Liver (tissue), 8 donors: ENCODE measurements at regions not wholly inside any gene's neighbourhood (a gene's known extent, or its start where the extent isn't known, plus 50 kb on each side); places are given as distances from the start of the nearest gene placed in this dataset.

Experiments
- DNase-seq: peaks from one replicate; pipeline ENCODE4 v3.0.0-alpha.2; 2017; ENCODE audit warnings: low spot score
- H3K27ac ChIP-seq, 2 donors: one replicate each; pipeline ENCODE4 v1.7.0; 2013; ENCODE audit warnings: inconsistent platforms in 2 of 2, low read length in 2 of 2, control low read depth in 1 of 2, low read depth in 1 of 2, mild to moderate bottlenecking in 1 of 2
- H3K27me3 ChIP-seq, 4 donors: one replicate each; pipeline versions ENCODE4 v1.6.1 to v1.7.0; 2013; ENCODE audit warnings: low read length in 3 of 4, inconsistent platforms in 1 of 4, mild to moderate bottlenecking in 1 of 4, moderate library complexity in 1 of 4; ENCODE audit not compliant: control insufficient read depth in 4 of 4, insufficient read depth in 4 of 4
- H3K36me3 ChIP-seq, 4 donors: one replicate each; pipeline versions ENCODE4 v1.6.1 to v1.7.0; 2013; ENCODE audit warnings: low read length in 3 of 4, mild to moderate bottlenecking in 3 of 4, low read depth in 1 of 4, moderate library complexity in 1 of 4; ENCODE audit not compliant: control insufficient read depth in 4 of 4, insufficient read depth in 3 of 4
- H3K4me1 ChIP-seq, 4 donors: one replicate each; pipeline versions ENCODE4 v1.6.1 to v1.7.0; 2013; ENCODE audit warnings: low read length in 3 of 4, mild to moderate bottlenecking in 3 of 4, moderate library complexity in 1 of 4; ENCODE audit not compliant: control insufficient read depth in 4 of 4, insufficient read depth in 4 of 4
- H3K4me3 ChIP-seq, 3 donors: one replicate each; pipeline versions ENCODE4 v1.6.1 to v1.7.0; 2013; ENCODE audit warnings: low read length in 3 of 3, control low read depth in 1 of 3, low read depth in 1 of 3, mild to moderate bottlenecking in 1 of 3
- H3K9ac ChIP-seq, 2 donors: one replicate each; pipeline ENCODE4 v1.7.0; 2013; ENCODE audit warnings: low read length in 2 of 2, mild to moderate bottlenecking in 2 of 2, moderate library complexity in 2 of 2, control low read depth in 1 of 2, low read depth in 1 of 2
- H3K9me3 ChIP-seq, 4 donors: one replicate each; pipeline versions ENCODE4 v1.6.1 to v1.7.0; 2013; ENCODE audit warnings: low read length in 3 of 4; ENCODE audit not compliant: control insufficient read depth in 4 of 4
- CTCF ChIP-seq: fragments of 150-350 bp; IDR thresholded peaks from 2 replicates; pipeline ENCODE4 v1.5.1; 2017; ENCODE audit warnings: improper control_type of control experiment, low read depth, low read length; ENCODE audit not compliant: missing input control
- EGR1 ChIP-seq, 2 donors: IDR thresholded peaks; 2 replicates each; pipeline ENCODE4 v1.6.1; 2016 to 2018; ENCODE audit warnings: antibody characterized with exemption in 2 of 2, low read depth in 2 of 2
- FOXA1 ChIP-seq: IDR thresholded peaks from 2 replicates; pipeline ENCODE4 v1.6.1; 2016; ENCODE audit warnings: antibody characterized with exemption
- FOXA2 ChIP-seq: IDR thresholded peaks from 2 replicates; pipeline ENCODE4 v1.6.1; 2016; ENCODE audit warnings: antibody characterized with exemption
- HNF4A ChIP-seq, 2 donors: conservative IDR thresholded peaks; 2 replicates each; pipeline ENCODE4 v1.6.1; 2016; ENCODE audit warnings: antibody characterized with exemption in 2 of 2, mild to moderate bottlenecking in 2 of 2
- HNF4G ChIP-seq: IDR thresholded peaks from 2 replicates; pipeline ENCODE4 v1.6.1; 2016; ENCODE audit warnings: antibody characterized with exemption
- JUND ChIP-seq, 2 donors: IDR thresholded peaks; 2 replicates each; pipeline ENCODE4 v1.6.1; 2016; ENCODE audit warnings: antibody characterized with exemption in 2 of 2
- MAX ChIP-seq: IDR thresholded peaks from 2 replicates; pipeline ENCODE4 v1.6.1; 2016; ENCODE audit warnings: antibody characterized with exemption
- NR2F2 ChIP-seq: IDR thresholded peaks from 2 replicates; pipeline ENCODE4 v1.6.1; 2016; ENCODE audit warnings: antibody characterized with exemption
- RAD21 ChIP-seq, 2 donors: IDR thresholded peaks; 2 replicates each; pipeline ENCODE4 v1.6.1; 2016; ENCODE audit warnings: antibody characterized with exemption in 2 of 2, mild to moderate bottlenecking in 2 of 2
- REST ChIP-seq: IDR thresholded peaks from 2 replicates; pipeline ENCODE4 v1.6.1; 2016; ENCODE audit warnings: antibody characterized with exemption, mild to moderate bottlenecking
- RXRA ChIP-seq, 2 donors: IDR thresholded peaks; 2 replicates each; pipeline ENCODE4 v1.6.1; 2017 to 2018; ENCODE audit warnings: antibody characterized with exemption in 2 of 2, mild to moderate bottlenecking in 1 of 2
- SP1 ChIP-seq: IDR thresholded peaks from 2 replicates; pipeline ENCODE4 v1.6.1; 2018; ENCODE audit warnings: antibody characterized with exemption, mild to moderate bottlenecking
- TAF1 ChIP-seq: conservative IDR thresholded peaks from 2 replicates; pipeline ENCODE4 v1.6.1; 2016; ENCODE audit warnings: antibody characterized with exemption, mild to moderate bottlenecking
- YY1 ChIP-seq: IDR thresholded peaks from 2 replicates; pipeline ENCODE4 v1.6.1; 2016; ENCODE audit warnings: antibody characterized with exemption, mild to moderate bottlenecking
- ZBTB33 ChIP-seq: IDR thresholded peaks from 2 replicates; pipeline ENCODE4 v1.6.1; 2016; ENCODE audit warnings: antibody characterized with exemption
- WGBS: extraction: QIAGEN DNeasy Blood & Tissue Kit; methylation state at CpG from one replicate; pipeline ENCODE4 v1.1.7; 2013; 5-methylcytosine and 5-hydroxymethylcytosine counted together
- donor health status: healthy.
- donor health status: healthy.
- donor health status: healthy.
- donor health status: healthy.
- donor health status: healthy.

- H3K4me3 ChIP-seq, result no peak overlapping the region
- H3K9me3 ChIP-seq, result no peaks in the 10 kb centered on the region
- no peaks in the 10 kb centered on the region for H3K27me3 ChIP-seq
- TF ChIP-seq YY1 (no peak), CTCF (no peak), REST (no peak), HNF4A (conservative IDR thresholded peaks at IDR 0.05) (no peak), NR2F2 (no peak), EGR1 (IDR thresholded peaks at IDR 0.05; ENCODE audit: low read depth in 2 of 2) (no peak)
- H3K4me1 ChIP-seq, result no peaks in the 10 kb centered on the region
- no peak overlapping the region for H3K27ac ChIP-seq
- no peaks in the 10 kb centered on the region for H3K36me3 ChIP-seq
- WGBS, result 69% methylated on average over 5 of the region's 5 CpGs
- no peak for DNase-seq
- no peak overlapping the region for H3K9ac ChIP-seq
These were observed 349.8 kb downstream of the TCERG1L start for GRCh38 chr10:130961506-130962239.

GRCh38 chr10:130962240-130963051, 349.1 kb downstream of the TCERG1L start:
- Histone ChIP-seq H3K9ac (no peak overlapping the region), H3K4me3 (no peak overlapping the region), H3K9me3 (no peaks in the 10 kb centered on the region), H3K27me3 (no peaks in the 10 kb centered on the region), H3K27ac (no peak overlapping the region), H3K36me3 (no peaks in the 10 kb centered on the region), H3K4me1 (no peaks in the 10 kb centered on the region)
- 76% methylated on average over 19 of the region's 19 CpGs for WGBS
- DNase-seq, result no peak
- TF ChIP-seq SP1 (no peak), YY1 (no peak), REST (no peak), RAD21 (IDR thresholded peaks at IDR 0.05) (no peak), ZBTB33 (no peak), MAX (no peak), HNF4A (conservative IDR thresholded peaks at IDR 0.05) (no peak), JUND (IDR thresholded peaks at IDR 0.05) (no peak), FOXA2 (no peak), TAF1 (no peak), HNF4G (no peak), EGR1 (IDR thresholded peaks at IDR 0.05; ENCODE audit: low read depth in 2 of 2) (no peak), RXRA (IDR thresholded peaks at IDR 0.05) (no peak), FOXA1 (no peak), NR2F2 (no peak), CTCF (no peak)
